SK-N-SH (cell line): ENCODE measurements at regions not wholly inside any gene's neighbourhood (a gene's known extent, or its start where the extent isn't known, plus 50 kb on each side); places are given as distances from the start of the nearest gene placed in this dataset.

ENCODE experiments used
- CTCF ChIA-PET: fragments of 300-600, 350-600 bp; formaldehyde crosslinking; extraction: SDS; loops from one replicate; lab custom pipeline; 2021; lab: Yijun Ruan, JAX
- POLR2A ChIA-PET: fragments of 350-600 bp; sonication (Branson Sonifier 250); formaldehyde crosslinking; extraction: SDS; loops from one replicate; lab custom pipeline; 2020; ENCODE audit warnings: antibody characterized with exemption, inconsistent platforms; lab: Yijun Ruan, JAX
- DNase-seq: peaks from one replicate; pipeline ENCODE4 v3.0.0; 2012
- H2AFZ ChIP-seq: fragments of 200-600 bp; sonication (generic); 2 replicates; pipeline ENCODE4 v1.8.1; 2016; ENCODE audit warnings: antibody characterized with exemption, mild to moderate bottlenecking, low read depth
- H3F3A ChIP-seq: fragments of 200-600 bp; sonication (generic); replicated peaks from 2 replicates; pipeline ENCODE3; 2016; ENCODE audit warnings: antibody characterized with exemption, mild to moderate bottlenecking; ENCODE audit not compliant: insufficient read depth
- H3K27ac ChIP-seq, 2 experiments: fragments of 200-500 bp in 1 of 2; fragments of 200-600 bp in 1 of 2; sonication (Bioruptor generic) in 1 of 2; sonication (generic), shearing (Covaris generic) in 1 of 2; 2 replicates each; pipeline versions ENCODE4 v1.5.1 to v1.6.1; 2014 to 2016; ENCODE audit warnings: low read depth in 2 of 2, inconsistent platforms in 1 of 2, low read length in 1 of 2, mild to moderate bottlenecking in 1 of 2, mixed read lengths in 1 of 2
- H3K27me3 ChIP-seq: fragments of 200-600 bp; sonication (generic), shearing (Covaris generic); 2 replicates; pipeline ENCODE4 v1.6.1; 2016; ENCODE audit warnings: mixed run types; ENCODE audit not compliant: insufficient read depth
- H3K36me3 ChIP-seq, 2 experiments: fragments of 200-500 bp in 1 of 2; fragments of 200-600 bp in 1 of 2; sonication (Bioruptor generic) in 1 of 2; sonication (generic) in 1 of 2; replicated peaks in 1 of 2; 2 replicates each; pipeline versions ENCODE3 to v1.5.1; 2014 to 2016; ENCODE audit warnings: low read length in 1 of 2, mild to moderate bottlenecking in 1 of 2; ENCODE audit not compliant: insufficient read depth in 2 of 2, control insufficient read depth in 1 of 2
- H3K4me1 ChIP-seq, 2 experiments: fragments of 200-500 bp in 1 of 2; fragments of 200-600 bp in 1 of 2; sonication (Bioruptor generic) in 1 of 2; sonication (generic), shearing (Covaris generic) in 1 of 2; 2 replicates each; pipeline versions ENCODE4 v1.5.1 to v1.6.1; 2014 to 2016; ENCODE audit warnings: low read depth in 1 of 2, low read length in 1 of 2, mixed run types in 1 of 2; ENCODE audit not compliant: insufficient read depth in 2 of 2, control insufficient read depth in 1 of 2
- H3K4me2 ChIP-seq: fragments of 200-600 bp; sonication (generic), shearing (Covaris generic); 2 replicates; pipeline ENCODE4 v1.6.1; 2017; ENCODE audit warnings: mixed run types
- H3K4me3 ChIP-seq, 2 experiments: fragments of 200-500 bp in 1 of 2; fragments of 200-600 bp in 1 of 2; sonication (Bioruptor generic) in 1 of 2; sonication (generic), shearing (Covaris generic) in 1 of 2; 2 replicates each; pipeline versions ENCODE4 v1.5.1 to v1.8.1; 2014 to 2016; ENCODE audit warnings: low read depth in 2 of 2, inconsistent platforms in 1 of 2, low read length in 1 of 2, mild to moderate bottlenecking in 1 of 2, mixed read lengths in 1 of 2, moderate library complexity in 1 of 2
- H3K79me2 ChIP-seq: fragments of 200-600 bp; sonication (generic); 2 replicates; pipeline ENCODE4 v1.8.1; 2017; ENCODE audit warnings: mild to moderate bottlenecking; ENCODE audit not compliant: insufficient read depth
- H3K9ac ChIP-seq: fragments of 200-600 bp; sonication (generic); 2 replicates; pipeline ENCODE4 v1.6.1; 2017; ENCODE audit warnings: mixed run types
- H3K9me2 ChIP-seq: fragments of 200-600 bp; sonication (generic); 2 replicates; pipeline ENCODE4 v1.6.1; 2017; ENCODE audit warnings: mixed run types
- H3K9me3 ChIP-seq: fragments of 200-600 bp; sonication (generic); 2 replicates; pipeline ENCODE4 v1.6.1; 2017; ENCODE audit warnings: mixed run types, mild to moderate bottlenecking, moderate library complexity
- H4K20me1 ChIP-seq: fragments of 200-600 bp; sonication (generic); 2 replicates; pipeline ENCODE4 v1.6.1; 2017; ENCODE audit warnings: mild to moderate bottlenecking, mixed run types; ENCODE audit not compliant: insufficient read depth
- CTCF ChIP-seq: fragments of 200-600 bp; sonication (generic); IDR thresholded peaks from 2 replicates; pipeline ENCODE4 v1.6.1; 2017; ENCODE audit warnings: antibody characterized with exemption, mild to moderate bottlenecking, moderate library complexity
- ELF1 ChIP-seq: IDR thresholded peaks from 2 replicates; pipeline ENCODE4 v1.4.0; 2012
- EP300 ChIP-seq, 2 experiments: IDR thresholded peaks; 2 replicates each; pipeline versions ENCODE4 v1.4.0 to v1.6.1; 2012; ENCODE audit warnings: borderline replicate concordance in 1 of 2, low read depth in 1 of 2, low read length in 1 of 2
- FOSL2 ChIP-seq: IDR thresholded peaks from 2 replicates; pipeline ENCODE4 v1.4.0; 2012; ENCODE audit warnings: low read depth, mild to moderate bottlenecking, moderate library complexity, borderline replicate concordance
- FOXJ3 ChIP-seq: sonication (generic); formaldehyde crosslinking; IDR thresholded peaks from 2 replicates; pipeline ENCODE4 v1.5.1; 2020; ENCODE audit warnings: mild to moderate bottlenecking, missing genetic modification reagents
- FOXM1 ChIP-seq: IDR thresholded peaks from 2 replicates; pipeline ENCODE4 v1.4.0; 2012; ENCODE audit warnings: low read depth, mild to moderate bottlenecking
- GATA2 ChIP-seq: sonication (generic); formaldehyde crosslinking; IDR thresholded peaks from 2 replicates; pipeline ENCODE4 v1.5.0; 2020; ENCODE audit warnings: mild to moderate bottlenecking, missing genetic modification reagents
- JUND ChIP-seq: IDR thresholded peaks from 2 replicates; pipeline ENCODE4 v1.4.0; 2012
- MEF2A ChIP-seq: IDR thresholded peaks from 2 replicates; pipeline ENCODE4 v1.4.0; 2012; ENCODE audit warnings: low read depth, borderline replicate concordance
- MXI1 ChIP-seq: IDR thresholded peaks from 2 replicates; pipeline ENCODE4 v1.6.1; 2012; ENCODE audit warnings: mild to moderate bottlenecking, low read depth, low read length, improper control_type of control experiment
- NFIC ChIP-seq: IDR thresholded peaks from 2 replicates; pipeline ENCODE4 v1.4.0; 2012; ENCODE audit warnings: borderline replicate concordance
- PBX3 ChIP-seq: IDR thresholded peaks from 2 replicates; pipeline ENCODE4; 2012
- POLR2AphosphoS5 ChIP-seq: IDR thresholded peaks from 2 replicates; pipeline ENCODE4 v1.6.1; 2012; ENCODE audit warnings: low read depth, low read length
- RAD21 ChIP-seq: IDR thresholded peaks from 2 replicates; pipeline ENCODE4 v1.6.1; 2012; ENCODE audit warnings: mild to moderate bottlenecking, low read length
- RCOR1 ChIP-seq: fragments of 150-350 bp; IDR thresholded peaks from 2 replicates; pipeline ENCODE4 v1.6.1; 2017; ENCODE audit warnings: antibody characterized with exemption, low read length
- RFX5 ChIP-seq: IDR thresholded peaks from 2 replicates; pipeline ENCODE4 v1.6.1; 2012; ENCODE audit warnings: mild to moderate bottlenecking, improper control_type of control experiment, low read length
- RXRA ChIP-seq: IDR thresholded peaks from 2 replicates; pipeline ENCODE4 v1.4.0; 2012; ENCODE audit warnings: low read depth, mild to moderate bottlenecking, borderline replicate concordance
- SIN3A ChIP-seq: IDR thresholded peaks from 2 replicates; pipeline ENCODE4 v1.6.1; 2012; ENCODE audit warnings: low read depth, mild to moderate bottlenecking, low read length, moderate library complexity, borderline replicate concordance
- SMC3 ChIP-seq: IDR thresholded peaks from 2 replicates; pipeline ENCODE4 v1.6.1; 2012; ENCODE audit warnings: low read depth, low read length, improper control_type of control experiment
- TAF1 ChIP-seq: IDR thresholded peaks from 2 replicates; pipeline ENCODE4 v1.6.1; 2012; ENCODE audit warnings: low read depth, mild to moderate bottlenecking, low read length, moderate library complexity, borderline replicate concordance
- TEAD4 ChIP-seq: IDR thresholded peaks from 2 replicates; pipeline ENCODE4 v1.4.0; 2012; ENCODE audit warnings: mild to moderate bottlenecking, borderline replicate concordance; ENCODE audit not compliant: insufficient read depth
- YY1 ChIP-seq: IDR thresholded peaks from 2 replicates; pipeline ENCODE4 v1.4.0; 2012; ENCODE audit warnings: low read depth, mild to moderate bottlenecking
- WGBS: methylation state at CpG from one replicate; pipeline ENCODE4 v1.1.6; 2017; ENCODE audit warnings: low lambda C conversion rate; 5-methylcytosine and 5-hydroxymethylcytosine counted together

- H3K79me2 ChIP-seq: no peaks in the 10 kb centered on the region
- no peaks in the 10 kb centered on the region for H3F3A ChIP-seq
- H3K4me1 ChIP-seq: no peaks in the 10 kb centered on the region
- 11% methylated on average over 5 of the region's 5 CpGs for WGBS
- no peaks in the 10 kb centered on the region for H4K20me1 ChIP-seq
- H3K27me3 ChIP-seq: no peaks in the 10 kb centered on the region
- POLR2A ChIA-PET: no interaction called here
- CTCF ChIA-PET: interaction anchor here (0.5 to 2.8 kb wide), 39 partner anchors 9 to 1957 kb away, joined by 3 to 21 read pairs (median 4); no protein-coding TSS in a partner anchor
- H3K9me3 ChIP-seq: no peaks in the 10 kb centered on the region
- H3K4me3 ChIP-seq: no peak overlapping the region
- H3K36me3 ChIP-seq: no peaks in the 10 kb centered on the region
- H3K9me2 ChIP-seq: no peaks in the 10 kb centered on the region
- H2AFZ ChIP-seq: no peak overlapping the region
- H3K27ac ChIP-seq: no peak overlapping the region
- no peak overlapping the region for H3K9ac ChIP-seq
- no peak overlapping the region for H3K4me2 ChIP-seq
- DNase-seq: peak; percentile 36
- TF ChIP-seq MXI1 (no peak), YY1 (no peak), RAD21 (peak; percentile 80), TEAD4 (no peak), CTCF (peak; percentile 74), RCOR1 (0 out of 2 replicates have a peak, but pooled peaks have one; percentile 17), ELF1 (no peak), SMC3 (peak; percentile 53), FOXM1 (no peak)
Measured at GRCh38 chr3:66938338-66938963, 59.7 kb upstream of the KBTBD8 start.

GRCh38 chr3:66948041-66948440 lies 50.1 kb upstream of the KBTBD8 start:
- Histone ChIP-seq H3K9me2 (no peaks in the 10 kb centered on the region), H4K20me1 (no peaks in the 10 kb centered on the region), H3F3A (no peaks in the 10 kb centered on the region), H3K4me1 (no peaks in the 10 kb centered on the region), H2AFZ (no peak overlapping the region), H3K27me3 (no peaks in the 10 kb centered on the region), H3K4me3 (no peak overlapping the region), H3K36me3 (no peaks in the 10 kb centered on the region), H3K27ac (no peak overlapping the region), H3K79me2 (no peaks in the 10 kb centered on the region), H3K9me3 (no peaks in the 10 kb centered on the region), H3K4me2 (no peak overlapping the region), H3K9ac (no peak overlapping the region)
- ChIA-PET POLR2A (no interaction called here), CTCF (no interaction called here)
- TF ChIP-seq PBX3 (no peak), MEF2A (no peak), RXRA (no peak), CTCF (no peak), RFX5 (no peak), POLR2AphosphoS5 (no peak), FOSL2 (no peak), SIN3A (no peak), FOXJ3 (CRISPR knock-in tag) (no peak), RAD21 (no peak), ELF1 (no peak), JUND (no peak), NFIC (no peak), TAF1 (no peak), SMC3 (no peak), EP300 (IDR thresholded peaks at IDR 0.05; ENCODE audit: borderline replicate concordance in 1 of 2, low read depth in 1 of 2, low read length in 1 of 2) (no peak), MXI1 (no peak), GATA2 (CRISPR knock-in tag) (no peak)
- no peak for DNase-seq
- 46% methylated on average over 2 of the region's 2 CpGs for WGBS
